MM.1S (cell line): ENCODE measurements at regions not wholly inside any gene's neighbourhood (a gene's known extent, or its start where the extent isn't known, plus 50 kb on each side); places are given as distances from the start of the nearest gene placed in this dataset.

ENCODE experiments used
- DNase-seq: peaks from one replicate; pipeline ENCODE4 v3.0.0-alpha.2; 2015
- H2AFZ ChIP-seq: fragments of 300-600 bp; sonication (generic); 2 replicates; pipeline ENCODE4 v1.6.0; 2016; ENCODE audit warnings: antibody characterized with exemption, low read length
- H3F3A ChIP-seq: fragments of 300-600 bp; sonication (generic); 2 replicates; pipeline ENCODE4 v1.6.1; 2016; ENCODE audit warnings: mild to moderate bottlenecking, antibody characterized with exemption, low read length, moderate library complexity, mixed read lengths; ENCODE audit not compliant: insufficient read depth
- H3K27ac ChIP-seq: fragments of 300-600 bp; sonication (generic); 2 replicates; pipeline ENCODE4 v1.5.1; 2016; ENCODE audit warnings: mild to moderate bottlenecking, low read length
- H3K27me3 ChIP-seq: fragments of 300-600 bp; sonication (generic); replicated peaks from 2 replicates; pipeline ENCODE4 v1.6.0; 2016; ENCODE audit warnings: low read length; ENCODE audit not compliant: insufficient read depth
- H3K36me3 ChIP-seq: fragments of 300-600 bp; sonication (generic); replicated peaks from 2 replicates; pipeline ENCODE4 v1.6.1; 2016; ENCODE audit warnings: mild to moderate bottlenecking, low read length, mixed read lengths; ENCODE audit not compliant: insufficient read depth
- H3K4me1 ChIP-seq: fragments of 300-600 bp; sonication (generic); 2 replicates; pipeline ENCODE4 v1.6.1; 2016; ENCODE audit warnings: low read length, mixed read lengths
- H3K4me2 ChIP-seq: fragments of 300-600 bp; sonication (generic); 2 replicates; pipeline ENCODE4 v1.6.0; 2016; ENCODE audit warnings: low read depth, low read length
- H3K4me3 ChIP-seq: fragments of 300-600 bp; sonication (generic); 2 replicates; pipeline ENCODE4 v1.5.1; 2016; ENCODE audit warnings: low read length, mixed read lengths
- H3K79me2 ChIP-seq: fragments of 300-600 bp; sonication (generic); 2 replicates; pipeline ENCODE4 v1.6.1; 2016; ENCODE audit warnings: mixed run types, low read length, mixed read lengths
- H3K9ac ChIP-seq: fragments of 300-600 bp; sonication (generic); 2 replicates; pipeline ENCODE4 v1.6.1; 2016; ENCODE audit warnings: low read length, mixed read lengths
- H3K9me2 ChIP-seq: fragments of 300-600 bp; sonication (generic); replicated peaks from 2 replicates; pipeline ENCODE4 v1.6.1; 2016; ENCODE audit warnings: mild to moderate bottlenecking, low read length, mixed read lengths; ENCODE audit not compliant: insufficient read depth
- H3K9me3 ChIP-seq: fragments of 300-600 bp; sonication (generic); replicated peaks from 2 replicates; pipeline ENCODE4 v1.6.1; 2016; ENCODE audit warnings: mild to moderate bottlenecking, low read length, mixed read lengths; ENCODE audit not compliant: insufficient read depth
- H4K20me1 ChIP-seq: fragments of 300-600 bp; sonication (generic); 2 replicates; pipeline ENCODE4 v1.6.1; 2016; ENCODE audit warnings: mild to moderate bottlenecking, low read length, moderate library complexity, mixed read lengths; ENCODE audit not compliant: insufficient read depth
- CTCF ChIP-seq: fragments of 300-600 bp; sonication (generic); IDR thresholded peaks from 2 replicates; pipeline ENCODE4 v1.5.1; 2016; ENCODE audit warnings: antibody characterized with exemption, low read length, mixed read lengths
- EZH2 ChIP-seq: fragments of 300-600 bp; sonication (generic); optimal IDR thresholded peaks from 2 replicates; pipeline ENCODE3; 2017; ENCODE audit warnings: low read depth, mild to moderate bottlenecking, antibody characterized with exemption, low read length, mixed read lengths
- EZH2phosphoT487 ChIP-seq: fragments of 300-600 bp; sonication (generic); IDR thresholded peaks from 2 replicates; pipeline ENCODE4 v1.6.1; 2018; ENCODE audit warnings: antibody characterized with exemption, low read length

GRCh38 chr4:26013629-26014028, 99.6 kb downstream of the SMIM20 start:
- H3K4me1 ChIP-seq, result no peaks in the 10 kb centered on the region
- H4K20me1 ChIP-seq, result no peaks in the 10 kb centered on the region
- H3K79me2 ChIP-seq, result no peaks in the 10 kb centered on the region
- DNase-seq, result no peak
- no peak overlapping the region for H3K4me2 ChIP-seq
- H3K27ac ChIP-seq, result no peak overlapping the region
- no peak overlapping the region for H3K9ac ChIP-seq
- no peaks in the 10 kb centered on the region for H3F3A ChIP-seq
- no peaks in the 10 kb centered on the region for H3K27me3 ChIP-seq
- no peak overlapping the region for H3K4me3 ChIP-seq
- H3K9me2 ChIP-seq, result no peaks in the 10 kb centered on the region
- no peak overlapping the region for H2AFZ ChIP-seq
- H3K36me3 ChIP-seq, result no peaks in the 10 kb centered on the region
- H3K9me3 ChIP-seq, result no peaks in the 10 kb centered on the region
- TF ChIP-seq CTCF (no peak), EZH2 (no peak), EZH2phosphoT487 (no peak)

- Histone ChIP-seq H2AFZ (no peak overlapping the region), H3K4me2 (no peak overlapping the region)
- no peak for DNase-seq
These were observed 101.2 kb downstream of the SMIM20 start for GRCh38 chr4:26015133-26015651.

GRCh38 chr4:26015906-26016305, 101.9 kb downstream of the SMIM20 start:
- Histone ChIP-seq H3K4me3 (no peak overlapping the region), H3K79me2 (no peaks in the 10 kb centered on the region), H3K4me2 (no peak overlapping the region), H3F3A (no peaks in the 10 kb centered on the region), H3K27me3 (no peaks in the 10 kb centered on the region), H3K9me2 (no peaks in the 10 kb centered on the region), H2AFZ (no peak overlapping the region), H3K27ac (no peak overlapping the region), H4K20me1 (no peaks in the 10 kb centered on the region), H3K36me3 (no peaks in the 10 kb centered on the region), H3K4me1 (no peaks in the 10 kb centered on the region), H3K9ac (no peak overlapping the region), H3K9me3 (no peaks in the 10 kb centered on the region)
- no peak for DNase-seq
- TF ChIP-seq EZH2phosphoT487 (no peak), EZH2 (no peak), CTCF (no peak)

More at GRCh38 chr4:26015133-26015651, 101.2 kb downstream of the SMIM20 start:
- Histone ChIP-seq H3K27ac (no peak overlapping the region), H3K36me3 (no peaks in the 10 kb centered on the region), H3K9me3 (no peaks in the 10 kb centered on the region), H4K20me1 (no peaks in the 10 kb centered on the region), H3F3A (no peaks in the 10 kb centered on the region), H3K9me2 (no peaks in the 10 kb centered on the region), H3K79me2 (no peaks in the 10 kb centered on the region), H3K4me3 (no peak overlapping the region), H3K4me1 (no peaks in the 10 kb centered on the region), H3K9ac (no peak overlapping the region), H3K27me3 (no peaks in the 10 kb centered on the region)
- no peak for TF ChIP-seq EZH2phosphoT487
- no peak for TF ChIP-seq CTCF
- no peak for TF ChIP-seq EZH2
